ENCODE measurements at regions not wholly inside any gene's neighbourhood (a gene's known extent, or its start where the extent isn't known, plus 50 kb on each side); places are given as distances from the start of the nearest gene placed in this dataset.

DNA sequence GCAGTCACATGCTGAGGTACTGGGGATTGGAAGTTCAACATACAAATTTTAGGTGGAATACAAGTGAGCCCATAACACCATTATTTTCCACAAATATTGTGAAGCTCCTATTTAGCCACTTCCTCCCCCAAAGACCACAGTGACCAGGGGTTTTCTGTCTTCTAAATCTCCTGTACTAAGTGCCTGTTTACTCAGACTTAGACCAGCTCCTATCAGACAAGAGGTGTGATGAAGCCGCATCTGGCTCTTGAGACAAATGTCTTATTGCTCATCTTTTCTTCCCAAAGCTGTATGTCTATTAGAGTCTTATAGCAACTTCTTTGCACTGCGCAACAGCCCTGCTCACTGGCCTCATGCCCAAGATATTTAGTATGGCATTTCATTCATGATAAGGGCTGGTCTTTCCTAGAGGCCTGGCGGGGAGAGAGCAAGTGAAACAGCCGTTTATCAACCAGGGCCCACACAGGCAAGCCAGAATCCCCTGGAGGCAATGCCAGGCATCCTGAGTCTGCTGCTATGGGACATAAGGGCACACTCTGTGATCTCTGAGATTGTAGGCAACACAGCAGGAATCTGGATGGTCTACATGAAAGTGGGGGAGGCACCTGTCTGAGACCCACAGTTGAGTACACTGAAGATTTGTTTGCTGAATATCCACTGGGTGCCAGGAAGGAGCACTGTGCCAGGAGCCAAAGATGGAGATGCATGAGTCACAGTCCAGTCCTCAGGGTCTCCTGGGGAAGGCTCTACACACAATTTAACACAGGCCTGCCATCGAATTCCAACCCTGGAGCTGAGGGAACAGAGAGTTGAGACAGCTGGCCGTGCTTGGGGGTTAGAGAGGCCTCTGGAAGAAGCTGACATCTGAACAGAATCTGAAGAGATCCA lies 78.5 kb upstream of the NCAM1 start:
- DNase-seq, result no peak

DNA sequence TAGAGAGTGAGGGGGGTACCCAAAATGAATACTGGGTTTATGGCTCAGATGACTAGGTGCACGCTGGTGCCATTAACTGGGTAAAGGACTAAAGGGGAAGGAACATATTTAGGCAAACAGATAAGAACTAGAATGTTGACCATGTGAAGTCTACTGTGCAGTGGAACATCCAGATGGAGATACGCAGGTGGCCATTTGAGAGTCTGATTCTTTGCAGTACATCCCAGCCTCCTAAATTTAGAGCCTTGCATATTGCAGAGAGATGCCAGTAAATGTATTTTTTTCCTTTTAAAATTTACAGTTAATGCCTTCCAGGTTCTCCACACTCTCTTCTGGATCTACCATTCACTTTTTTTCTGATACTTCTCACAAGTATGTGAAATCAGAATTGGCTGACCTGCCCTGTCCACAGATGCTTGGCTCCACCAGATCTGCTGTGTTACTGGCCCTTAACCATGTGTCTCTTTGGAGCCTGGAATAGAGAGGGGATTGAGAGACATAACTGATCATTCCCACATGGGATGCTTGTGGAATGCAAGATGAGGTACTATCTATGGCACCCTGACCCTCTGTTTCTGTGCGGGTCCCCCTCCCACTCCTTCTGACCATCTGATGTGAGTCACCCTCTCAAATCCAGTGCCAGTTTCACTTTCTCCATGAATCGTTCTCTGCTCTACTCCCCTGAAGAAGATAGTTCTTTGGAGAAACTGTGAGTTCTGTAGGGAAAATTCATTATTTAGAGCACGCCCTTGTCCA lies 77.0 kb upstream of the NCAM1 start:
- DNase-seq, result no peak

GRCh38 chr11:112885744-112886433 lies 75.3 kb upstream of the NCAM1 start:
- no peak for DNase-seq

- no peak for DNase-seq
Observed at GRCh38 chr11:112886434-112887370, 74.5 kb upstream of the NCAM1 start.

- DNase-seq, result no peak
Observed at GRCh38 chr11:112889446-112889845, 71.8 kb upstream of the NCAM1 start.

DNA sequence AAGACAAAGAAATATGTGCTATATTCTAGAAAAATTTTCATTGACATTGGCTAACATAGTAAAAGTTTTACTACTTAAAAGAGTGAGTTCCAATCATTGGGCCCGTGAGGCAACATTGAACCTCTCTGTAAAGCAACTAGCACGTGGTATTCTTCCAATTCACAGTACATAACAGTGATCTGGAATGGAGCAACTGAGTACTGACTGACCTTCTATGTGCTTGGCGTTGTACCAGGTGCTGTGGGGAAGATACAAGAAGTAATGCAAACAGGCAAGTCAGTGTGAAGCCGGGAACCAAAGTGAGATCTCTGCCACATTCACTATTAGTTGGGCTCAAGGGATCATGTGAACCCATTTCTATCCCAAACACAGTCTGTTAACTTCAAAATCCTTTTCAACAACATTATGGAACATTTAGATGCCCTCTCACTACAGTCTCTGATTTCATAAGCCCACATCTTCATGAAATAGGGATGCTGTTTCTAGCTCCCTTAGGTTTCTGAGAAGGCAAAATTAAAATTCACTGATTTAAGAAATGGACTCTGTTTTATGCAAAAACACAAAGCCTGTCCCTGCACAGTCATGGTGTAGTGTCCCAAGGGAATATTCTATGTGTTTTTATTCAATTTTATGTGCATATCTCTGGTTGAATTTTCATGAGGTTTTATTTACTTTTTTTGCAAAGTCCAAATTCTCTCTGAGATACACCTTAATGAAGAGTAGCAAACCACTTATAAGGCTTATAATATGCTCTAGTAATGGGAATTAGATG lies 61.8 kb upstream of the NCAM1 start:
- no peak for DNase-seq

GRCh38 chr11:112901924-112902323 lies 59.3 kb upstream of the NCAM1 start:
- DNase-seq, result no peak

DNA sequence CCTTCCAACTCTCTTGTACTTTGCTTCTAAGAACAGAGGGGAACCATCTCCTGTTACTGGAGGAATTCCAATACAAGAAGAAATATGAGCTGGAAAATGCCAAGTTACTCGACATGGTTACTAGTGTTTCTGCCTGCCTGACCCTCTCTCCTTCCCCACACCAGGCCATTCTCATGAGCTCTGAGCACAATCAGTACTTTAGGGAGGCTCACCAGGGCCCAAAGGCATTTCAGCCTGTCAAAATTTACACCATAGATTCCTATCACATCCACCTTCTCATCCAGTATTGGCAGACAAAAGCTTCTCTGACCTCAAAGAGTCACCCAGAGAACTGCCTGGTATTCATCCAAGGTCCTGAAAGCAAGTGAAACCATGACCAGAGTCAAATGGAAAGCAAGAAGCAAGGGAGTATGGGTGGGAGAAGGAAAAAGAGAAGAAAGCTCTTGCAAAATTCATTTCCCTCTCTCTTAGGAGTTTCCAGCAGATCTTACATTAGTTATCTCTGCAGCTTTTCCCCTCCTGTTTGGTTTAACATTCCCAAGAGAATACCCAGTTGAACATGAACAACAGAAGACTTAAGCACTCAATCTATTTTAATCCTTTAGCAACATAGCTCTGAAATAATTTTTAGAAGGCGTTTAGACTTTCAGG lies 58.7 kb upstream of the NCAM1 start:
- DNase-seq, result no peak

DNA sequence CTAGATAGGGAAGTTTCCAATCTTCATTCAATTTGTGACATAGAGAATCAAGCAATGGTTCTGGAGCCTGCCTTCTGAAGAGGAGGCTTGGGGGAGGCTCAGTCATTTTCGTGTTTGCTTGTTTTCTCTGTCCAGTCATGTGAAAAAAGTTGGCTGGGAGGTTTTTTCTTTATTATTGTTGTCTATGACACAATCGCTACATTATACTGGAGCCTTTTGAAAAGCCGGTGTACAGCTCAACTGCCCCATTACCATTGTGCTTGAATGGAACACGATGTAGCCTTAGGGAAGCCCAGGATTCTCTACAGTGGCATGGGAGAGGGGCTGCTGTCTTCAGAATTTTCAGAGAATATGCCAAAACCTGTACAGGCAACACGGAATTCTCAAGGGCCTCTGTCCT lies 57.9 kb upstream of the NCAM1 start:
- no peak for DNase-seq

GRCh38 chr11:112911124-112911523 lies 50.1 kb upstream of the NCAM1 start:
- DNase-seq, result no peak

Data from stimulated activated CD4-positive, alpha-beta T cell treated with anti-CD3 and anti-CD28 coated beads, Interleukin-4, amount 100 ng/mL, for 4 hours (primary cell).